22Rv1 (cell line): ENCODE measurements at regions not wholly inside any gene's neighbourhood (a gene's known extent, or its start where the extent isn't known, plus 50 kb on each side); places are given as distances from the start of the nearest gene placed in this dataset.
"Not testable (repeated sequence)": the region's sequence is repeated elsewhere in the genome, so short reads cannot be mapped to it uniquely, and the experiment has no call there.

Experiments used
- ZFX ChIP-seq: fragments of 450-650 bp; IDR thresholded peaks from 2 replicates; pipeline ENCODE4 v1.6.1; 2017; ENCODE audit warnings: antibody characterized with exemption, borderline replicate concordance
- TF ChIP-seq, protein P1 (sequence below): fragments of 450-650 bp; IDR thresholded peaks from 2 replicates; pipeline ENCODE4 v1.5.1; 2017; ENCODE audit warnings: mild to moderate bottlenecking

DNA sequence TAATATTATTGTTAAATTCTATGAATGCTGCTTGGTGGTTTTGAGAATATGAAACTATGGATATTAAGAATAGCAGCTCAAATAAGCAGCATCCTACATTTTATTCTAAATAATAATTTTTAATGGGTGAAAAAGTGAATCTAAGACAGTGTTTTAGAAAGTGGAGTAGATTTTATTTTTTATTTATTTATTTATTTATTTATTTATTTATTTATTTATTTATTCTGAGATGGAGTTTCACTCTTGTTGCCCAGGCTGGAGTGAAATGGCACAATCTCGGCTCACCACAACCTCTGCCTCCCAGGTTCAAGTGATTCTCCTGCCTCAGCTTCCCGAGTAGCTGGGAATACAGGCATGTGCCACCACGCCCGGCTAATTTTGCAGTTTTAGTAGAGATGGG is 1199.4 kb downstream of the EPHA7 start:
- TF ChIP-seq, protein P1, sequence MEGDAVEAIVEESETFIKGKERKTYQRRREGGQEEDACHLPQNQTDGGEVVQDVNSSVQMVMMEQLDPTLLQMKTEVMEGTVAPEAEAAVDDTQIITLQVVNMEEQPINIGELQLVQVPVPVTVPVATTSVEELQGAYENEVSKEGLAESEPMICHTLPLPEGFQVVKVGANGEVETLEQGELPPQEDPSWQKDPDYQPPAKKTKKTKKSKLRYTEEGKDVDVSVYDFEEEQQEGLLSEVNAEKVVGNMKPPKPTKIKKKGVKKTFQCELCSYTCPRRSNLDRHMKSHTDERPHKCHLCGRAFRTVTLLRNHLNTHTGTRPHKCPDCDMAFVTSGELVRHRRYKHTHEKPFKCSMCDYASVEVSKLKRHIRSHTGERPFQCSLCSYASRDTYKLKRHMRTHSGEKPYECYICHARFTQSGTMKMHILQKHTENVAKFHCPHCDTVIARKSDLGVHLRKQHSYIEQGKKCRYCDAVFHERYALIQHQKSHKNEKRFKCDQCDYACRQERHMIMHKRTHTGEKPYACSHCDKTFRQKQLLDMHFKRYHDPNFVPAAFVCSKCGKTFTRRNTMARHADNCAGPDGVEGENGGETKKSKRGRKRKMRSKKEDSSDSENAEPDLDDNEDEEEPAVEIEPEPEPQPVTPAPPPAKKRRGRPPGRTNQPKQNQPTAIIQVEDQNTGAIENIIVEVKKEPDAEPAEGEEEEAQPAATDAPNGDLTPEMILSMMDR, result not testable (repeated sequence)
- not testable (repeated sequence) for TF ChIP-seq ZFX
